Spinal cord (tissue), 9 donors: ENCODE measurements at regions not wholly inside any gene's neighbourhood (a gene's known extent, or its start where the extent isn't known, plus 50 kb on each side); places are given as distances from the start of the nearest gene placed in this dataset.
A peak's percentile ranks its signal among the peaks of the same experiment; 100 is the strongest.
"Not testable (repeated sequence)": the region's sequence is repeated elsewhere in the genome, so short reads cannot be mapped to it uniquely, and the experiment has no call there.

Experiments
- DNase-seq, 6 donors: peaks; one replicate each; pipeline versions ENCODE4 v3.0.0 to v3.0.0-alpha.2; 2013 to 2015; ENCODE audit warnings: low spot score in 6 of 6, low read depth in 4 of 6
- H3K27ac ChIP-seq: one replicate; pipeline ENCODE4 v1.5.1; 2013; ENCODE audit warnings: low read depth, low read length, control low read depth
- H3K27me3 ChIP-seq: one replicate; pipeline ENCODE4 v1.6.1; 2013; ENCODE audit warnings: low read length; ENCODE audit not compliant: control insufficient read depth, insufficient read depth
- H3K36me3 ChIP-seq: one replicate; pipeline ENCODE4 v1.6.1; 2013; ENCODE audit warnings: low read length; ENCODE audit not compliant: control insufficient read depth, insufficient read depth
- H3K4me1 ChIP-seq: one replicate; pipeline ENCODE4 v1.6.1; 2013; ENCODE audit warnings: low read length; ENCODE audit not compliant: control insufficient read depth, insufficient read depth
- H3K4me3 ChIP-seq: one replicate; pipeline ENCODE4 v1.5.1; 2013; ENCODE audit warnings: low read depth, low read length, control low read depth
- H3K9me3 ChIP-seq: one replicate; pipeline ENCODE4 v1.6.1; 2013; ENCODE audit warnings: low read length; ENCODE audit not compliant: control insufficient read depth, insufficient read depth
- WGBS: methylation state at CpG from one replicate; pipeline ENCODE4 v1.1.5; 2013; ENCODE audit warnings: missing lambda C conversion rate; ENCODE audit not compliant: insufficient coverage; 5-methylcytosine and 5-hydroxymethylcytosine counted together
- donor health status: healthy.

- not testable (repeated sequence) for H3K27ac ChIP-seq, H3K4me3 ChIP-seq, H3K4me1 ChIP-seq, H3K9me3 ChIP-seq, H3K27me3 ChIP-seq, H3K36me3 ChIP-seq, DNase-seq
- 57% methylated on average over 2 of the region's 2 CpGs for WGBS
Observed at GRCh38 chr5:13198226-13198625, 746.3 kb downstream of the DNAH5 start.

- no peaks in the 10 kb centered on the region for H3K4me1 ChIP-seq
- H3K27ac ChIP-seq, result no peak overlapping the region
- DNase-seq, result no peak
- H3K36me3 ChIP-seq, result no peaks in the 10 kb centered on the region
- no CpG with 5 or more reads among the region's 4 CpGs for WGBS
- H3K9me3 ChIP-seq, result no peaks in the 10 kb centered on the region
- no peak overlapping the region for H3K4me3 ChIP-seq
- H3K27me3 ChIP-seq, result no peaks in the 10 kb centered on the region
Observed at GRCh38 chr5:13189532-13189931, 755.0 kb downstream of the DNAH5 start.

DNA sequence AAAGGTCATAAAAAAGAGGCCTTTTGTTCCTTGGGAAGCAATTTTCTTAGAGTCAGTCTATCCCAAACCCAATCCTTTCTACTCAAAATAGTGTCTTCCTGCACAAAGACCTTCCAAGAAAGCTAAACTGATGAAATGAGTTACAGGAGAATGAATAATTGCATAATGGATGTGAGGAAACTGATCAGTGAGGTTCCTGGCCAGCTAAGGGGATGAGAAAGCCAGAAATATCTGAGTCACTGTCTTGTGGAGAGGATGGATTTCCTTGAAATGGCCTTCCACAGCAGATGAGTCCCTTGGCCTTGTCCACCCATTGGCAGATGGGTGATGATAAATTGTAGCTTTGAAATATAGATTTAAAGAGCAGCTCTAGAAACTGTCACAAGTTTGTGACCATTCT, 756.1 kb downstream of the DNAH5 start:
- DNase-seq, result no peak
- no peaks in the 10 kb centered on the region for H3K36me3 ChIP-seq

DNA sequence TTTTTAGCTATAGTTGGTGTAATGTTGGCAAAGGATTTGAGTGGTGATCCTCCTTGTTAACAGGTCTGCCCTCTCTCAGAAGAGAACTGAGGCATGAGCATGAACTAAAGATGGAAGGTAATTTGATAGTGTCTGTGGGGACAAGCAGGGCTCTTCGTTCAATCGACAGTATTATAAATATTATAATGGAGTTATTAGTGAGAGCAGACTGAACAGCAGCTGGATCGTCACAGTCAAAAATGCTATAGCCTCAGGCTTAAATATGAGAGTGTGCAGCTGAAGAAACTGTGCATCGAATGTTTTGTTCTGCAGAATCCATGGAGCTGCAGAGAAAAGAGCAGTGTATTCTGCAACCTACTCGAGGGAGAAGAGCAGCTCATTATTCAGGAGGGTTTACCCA, 757.3 kb downstream of the DNAH5 start:
- WGBS, result 61% methylated on average over 4 of the region's 5 CpGs
- DNase-seq, result peak in 2 of 6 donors; percentile 41 to 81

More for the DNA sequence above, 756.1 kb downstream of the DNAH5 start:
- Histone ChIP-seq H3K27ac (no peak overlapping the region), H3K4me1 (no peaks in the 10 kb centered on the region), H3K27me3 (no peaks in the 10 kb centered on the region), H3K4me3 (no peak overlapping the region), H3K9me3 (no peaks in the 10 kb centered on the region)

DNA sequence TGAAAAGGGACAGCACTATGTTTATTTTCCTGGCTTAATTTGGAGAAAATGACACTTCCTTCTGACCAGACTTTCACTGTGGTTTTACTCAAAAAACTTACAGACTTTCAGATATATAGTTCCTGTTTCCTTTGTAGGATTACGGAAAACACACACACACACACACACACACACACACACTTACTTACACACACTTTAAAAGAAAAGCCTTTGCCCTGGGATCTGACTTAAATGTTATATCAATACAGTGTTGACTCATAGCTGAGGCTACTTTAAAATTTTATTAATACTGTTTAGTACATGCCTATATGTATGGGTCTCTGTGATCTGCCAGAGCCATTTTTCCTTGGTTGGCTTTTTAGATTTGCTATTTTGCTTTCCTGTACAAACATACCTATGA, 758.3 kb downstream of the DNAH5 start:
- Histone ChIP-seq H3K36me3 (no peaks in the 10 kb centered on the region), H3K27ac (no peak overlapping the region), H3K4me3 (no peak overlapping the region), H3K27me3 (no peaks in the 10 kb centered on the region), H3K4me1 (no peaks in the 10 kb centered on the region), H3K9me3 (no peaks in the 10 kb centered on the region)
- no peak for DNase-seq
- WGBS, result no CpG with 5 or more reads among the region's 1 CpG

More for the DNA sequence above, 757.3 kb downstream of the DNAH5 start:
- no peaks in the 10 kb centered on the region for H3K4me1 ChIP-seq
- H3K36me3 ChIP-seq, result no peaks in the 10 kb centered on the region
- no peak overlapping the region for H3K4me3 ChIP-seq
- no peak overlapping the region for H3K27ac ChIP-seq
- H3K9me3 ChIP-seq, result no peaks in the 10 kb centered on the region
- no peaks in the 10 kb centered on the region for H3K27me3 ChIP-seq

GRCh38 chr5:13179407-13180087, 764.9 kb downstream of the DNAH5 start:
- no peak overlapping the region for H3K27ac ChIP-seq

GRCh38 chr5:13143630-13144029, 800.9 kb downstream of the DNAH5 start:
- no peak for DNase-seq
- H3K9me3 ChIP-seq, result no peaks in the 10 kb centered on the region
- 75% methylated on average over 1 of the region's 1 CpG for WGBS

More at GRCh38 chr5:13179407-13180087, 764.9 kb downstream of the DNAH5 start:
- H3K9me3 ChIP-seq, result no peaks in the 10 kb centered on the region
- peak in 1 of 6 donors; percentile 89 for DNase-seq
- WGBS, result no CpG with 5 or more reads among the region's 5 CpGs
- no peak overlapping the region for H3K4me3 ChIP-seq
- no peaks in the 10 kb centered on the region for H3K36me3 ChIP-seq
- H3K27me3 ChIP-seq, result no peaks in the 10 kb centered on the region
- no peaks in the 10 kb centered on the region for H3K4me1 ChIP-seq

DNA sequence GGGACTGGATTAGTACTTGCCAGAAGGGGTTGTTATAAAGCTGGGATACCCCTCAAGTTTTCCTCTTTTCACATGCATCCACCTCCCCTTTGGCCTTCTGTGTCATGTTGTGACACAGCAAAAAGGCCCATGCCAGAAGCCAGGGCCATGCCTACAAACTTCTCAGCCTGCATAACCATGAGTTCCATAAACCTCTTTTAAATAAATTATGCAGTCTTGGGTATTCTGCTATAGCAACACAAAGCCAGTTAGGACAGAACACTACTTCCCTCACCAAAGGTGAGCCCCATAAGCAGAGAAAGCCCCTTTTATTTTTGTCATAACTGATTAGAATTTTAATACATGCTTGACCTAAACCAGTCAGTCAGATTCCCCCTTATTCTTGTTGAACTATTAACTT, 801.3 kb downstream of the DNAH5 start:
- no peak for DNase-seq
- no peaks in the 10 kb centered on the region for H3K27me3 ChIP-seq
- no peaks in the 10 kb centered on the region for H3K9me3 ChIP-seq
- no peaks in the 10 kb centered on the region for H3K4me1 ChIP-seq
- no peak overlapping the region for H3K27ac ChIP-seq
- no peaks in the 10 kb centered on the region for H3K36me3 ChIP-seq
- H3K4me3 ChIP-seq, result no peak overlapping the region

More at GRCh38 chr5:13143630-13144029, 800.9 kb downstream of the DNAH5 start:
- Histone ChIP-seq H3K27ac (no peak overlapping the region), H3K36me3 (no peaks in the 10 kb centered on the region), H3K4me3 (no peak overlapping the region), H3K4me1 (no peaks in the 10 kb centered on the region), H3K27me3 (no peaks in the 10 kb centered on the region)

DNA sequence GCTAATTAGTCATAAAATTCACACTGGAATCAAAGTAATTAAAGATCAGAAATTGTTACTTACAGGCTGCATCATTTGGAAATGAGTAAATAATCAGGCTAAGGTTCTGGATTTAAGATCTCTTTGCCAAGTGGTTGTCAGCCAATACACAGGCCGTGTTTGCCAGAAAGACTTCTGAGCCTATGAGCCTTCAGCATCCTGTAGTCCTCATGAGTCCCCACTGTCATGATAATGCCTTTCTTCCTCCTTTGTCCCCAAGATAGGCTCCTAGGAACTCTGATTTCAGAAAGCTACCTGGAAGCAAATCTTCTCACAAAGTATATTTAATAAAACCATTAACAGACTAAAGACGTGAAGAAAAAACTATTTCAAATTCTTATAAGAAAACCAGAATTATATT, 810.5 kb downstream of the DNAH5 start:
- Histone ChIP-seq H3K27ac (no peak overlapping the region), H3K4me3 (no peak overlapping the region), H3K36me3 (no peaks in the 10 kb centered on the region), H3K4me1 (no peaks in the 10 kb centered on the region), H3K27me3 (no peaks in the 10 kb centered on the region), H3K9me3 (peaks cover 2% of the 10 kb centered on the region)
- 40% methylated on average over 1 of the region's 2 CpGs for WGBS
- peak in 2 of 6 donors; percentile 13 to 50 for DNase-seq

DNA sequence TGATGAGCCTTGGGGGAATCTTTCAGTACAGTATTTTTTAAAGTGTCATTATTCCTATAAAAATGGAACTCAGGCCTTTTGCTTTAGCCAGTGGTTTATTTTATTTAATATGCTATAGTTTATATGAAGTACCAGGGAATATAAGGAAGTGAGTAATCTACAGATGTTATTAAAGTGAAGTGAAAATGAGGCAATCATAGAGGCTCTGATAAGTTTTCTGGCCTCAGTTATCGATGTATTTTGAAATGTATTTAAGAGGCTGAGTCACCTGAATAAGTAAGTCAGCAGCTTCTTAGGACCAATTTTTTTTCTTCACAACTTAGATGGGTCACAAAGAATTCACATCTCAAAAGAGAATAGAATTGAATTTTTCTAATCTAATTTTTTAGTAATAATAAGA, 829.0 kb downstream of the DNAH5 start:
- Histone ChIP-seq H3K4me1 (no peaks in the 10 kb centered on the region), H3K9me3 (no peaks in the 10 kb centered on the region), H3K36me3 (no peaks in the 10 kb centered on the region), H3K27me3 (no peaks in the 10 kb centered on the region), H3K4me3 (no peak overlapping the region), H3K27ac (no peak overlapping the region)
- DNase-seq, result no peak
- no CpG with 5 or more reads among the region's 1 CpG for WGBS
